Tibial nerve (tissue), 4 donors: ENCODE measurements at regions not wholly inside any gene's neighbourhood (a gene's known extent, or its start where the extent isn't known, plus 50 kb on each side); places are given as distances from the start of the nearest gene placed in this dataset.

Source experiments
- DNase-seq, 2 donors: peaks; one replicate each; pipeline ENCODE4 v3.0.0-alpha.2; 2019; ENCODE audit warnings: low spot score in 2 of 2
- H3K27ac ChIP-seq, 4 donors: fragments of 200-600 bp; sonication (generic) in 3 of 4; one replicate each; pipeline ENCODE4 v1.5.1; 2017 to 2019; ENCODE audit warnings: mild to moderate bottlenecking in 1 of 4
- H3K27me3 ChIP-seq, 2 donors: fragments of 200-600 bp; sonication (generic) in 1 of 2; one replicate each; pipeline versions ENCODE4 v1.5.1 to v1.6.0; 2017 to 2019
- H3K36me3 ChIP-seq, 3 donors: fragments of 200-600 bp; sonication (generic); one replicate each; pipeline ENCODE4 v1.5.1; 2018 to 2019
- H3K4me1 ChIP-seq, 4 donors: fragments of 200-600 bp; sonication (generic) in 3 of 4; one replicate each; pipeline ENCODE4 v1.5.1; 2017 to 2019
- H3K4me3 ChIP-seq, 4 donors: fragments of 200-600 bp; sonication (generic) in 3 of 4; one replicate each; pipeline ENCODE4 v1.5.1; 2017 to 2019; ENCODE audit warnings: mild to moderate bottlenecking in 1 of 4, moderate library complexity in 1 of 4
- H3K9me3 ChIP-seq, 4 donors: fragments of 200-600 bp; sonication (generic) in 3 of 4; one replicate each; pipeline ENCODE4 v1.5.1; 2017 to 2019
- CTCF ChIP-seq, 5 experiments: fragments of 200-600 bp in 3 of 5; fragments of 450-650 bp in 2 of 5; sonication (generic) in 3 of 5; IDR thresholded peaks; one replicate each; pipeline ENCODE4 v1.5.1; 2016 to 2019; ENCODE audit warnings: antibody characterized with exemption in 5 of 5, mild to moderate bottlenecking in 3 of 5, moderate library complexity in 2 of 5
- EP300 ChIP-seq, 2 donors: sonication (generic); formaldehyde crosslinking; IDR thresholded peaks; one replicate each; pipeline ENCODE4 v1.6.1; 2017; ENCODE audit warnings: antibody characterized with exemption in 2 of 2, mild to moderate bottlenecking in 1 of 2
- POLR2A ChIP-seq, 2 donors: fragments of 450-650 bp; IDR thresholded peaks; one replicate each; pipeline ENCODE4 v1.6.1; 2017; ENCODE audit warnings: antibody characterized with exemption in 2 of 2, mild to moderate bottlenecking in 2 of 2, moderate library complexity in 2 of 2
- WGBS, 2 donors: methylation state at CpG; one replicate each; pipeline ENCODE4 v1.1.5; 2018; 5-methylcytosine and 5-hydroxymethylcytosine counted together

- Histone ChIP-seq H3K9me3 (no peaks in the 10 kb centered on the region), H3K36me3 (no peaks in the 10 kb centered on the region), H3K27me3 (no peaks in the 10 kb centered on the region), H3K27ac (no peak overlapping the region), H3K4me1 (no peaks in the 10 kb centered on the region), H3K4me3 (no peak overlapping the region)
- no peak for TF ChIP-seq POLR2A (IDR thresholded peaks at IDR 0.05)
- TF ChIP-seq EP300 (IDR thresholded peaks at IDR 0.05): no peak
- no peak for TF ChIP-seq CTCF (IDR thresholded peaks at IDR 0.05)
- 63 to 64% methylated on average over 1 of the region's 1 CpG for WGBS, 2 donors
- no peak for DNase-seq
Measured at GRCh38 chr14:29352706-29353080, 575.0 kb downstream of the PRKD1 start.

GRCh38 chr14:29353513-29353912 is 574.1 kb downstream of the PRKD1 start:
- WGBS, 2 donors: 92 to 93% methylated on average over 5 of the region's 5 CpGs
- Histone ChIP-seq H3K36me3 (no peaks in the 10 kb centered on the region), H3K4me3 (no peak overlapping the region), H3K9me3 (no peaks in the 10 kb centered on the region), H3K4me1 (no peaks in the 10 kb centered on the region), H3K27me3 (no peaks in the 10 kb centered on the region), H3K27ac (no peak overlapping the region)
- no peak for DNase-seq
- TF ChIP-seq EP300 (IDR thresholded peaks at IDR 0.05) (no peak), CTCF (IDR thresholded peaks at IDR 0.05) (no peak), POLR2A (IDR thresholded peaks at IDR 0.05) (no peak)

GRCh38 chr14:29354486-29354885 is 573.2 kb downstream of the PRKD1 start:
- 76 to 79% methylated on average over 4 of the region's 4 CpGs for WGBS, 2 donors
- DNase-seq: no peak
- H3K4me1 ChIP-seq: no peaks in the 10 kb centered on the region
- no peaks in the 10 kb centered on the region for H3K27me3 ChIP-seq
- H3K9me3 ChIP-seq: no peaks in the 10 kb centered on the region
- no peaks in the 10 kb centered on the region for H3K36me3 ChIP-seq
- TF ChIP-seq EP300 (IDR thresholded peaks at IDR 0.05) (no peak), CTCF (IDR thresholded peaks at IDR 0.05) (no peak), POLR2A (IDR thresholded peaks at IDR 0.05) (no peak)
- H3K4me3 ChIP-seq: no peak overlapping the region
- no peak overlapping the region for H3K27ac ChIP-seq

GRCh38 chr14:29355331-29355730 is 572.3 kb downstream of the PRKD1 start:
- Histone ChIP-seq H3K27ac (no peak overlapping the region), H3K9me3 (no peaks in the 10 kb centered on the region), H3K4me1 (no peaks in the 10 kb centered on the region), H3K36me3 (no peaks in the 10 kb centered on the region), H3K27me3 (no peaks in the 10 kb centered on the region), H3K4me3 (no peak overlapping the region)
- WGBS, 2 donors: 57 to 62% methylated on average over 1 of the region's 1 CpG
- no peak for DNase-seq
- no peak for TF ChIP-seq POLR2A (IDR thresholded peaks at IDR 0.05)
- no peak for TF ChIP-seq EP300 (IDR thresholded peaks at IDR 0.05)
- no peak for TF ChIP-seq CTCF (IDR thresholded peaks at IDR 0.05)

GRCh38 chr14:29355846-29356245 is 571.8 kb downstream of the PRKD1 start:
- Histone ChIP-seq H3K4me1 (no peaks in the 10 kb centered on the region), H3K27me3 (no peaks in the 10 kb centered on the region), H3K4me3 (no peak overlapping the region), H3K27ac (no peak overlapping the region), H3K36me3 (no peaks in the 10 kb centered on the region), H3K9me3 (no peaks in the 10 kb centered on the region)
- WGBS, 2 donors: 41 to 62% methylated on average over 1 of the region's 1 CpG
- DNase-seq: no peak
- TF ChIP-seq POLR2A (IDR thresholded peaks at IDR 0.05) (no peak), CTCF (IDR thresholded peaks at IDR 0.05) (no peak), EP300 (IDR thresholded peaks at IDR 0.05) (no peak)
